Endothelial cell of umbilical vein (primary cell): ENCODE measurements at regions not wholly inside any gene's neighbourhood (a gene's known extent, or its start where the extent isn't known, plus 50 kb on each side); places are given as distances from the start of the nearest gene placed in this dataset.
"Not testable (repeated sequence)": the region's sequence is repeated elsewhere in the genome, so short reads cannot be mapped to it uniquely, and the experiment has no call there.

Experiments used
- BruUV-seq: library from RNA; stranded (reverse); fragments of 400-500 nt; replicated peaks from 2 replicates; lab custom pipeline; 2021; lab: Mats Ljungman, UMichigan
- CTCF ChIA-PET: fragments of 300-600, 350-600 bp; sonication (Branson Sonifier 250); formaldehyde crosslinking; loops from one replicate; lab custom pipeline; 2021; ENCODE audit warnings: antibody characterized with exemption, inconsistent platforms; lab: Charles Lee
- POLR2A ChIA-PET: fragments of 300-600, 350-600 bp; sonication (Branson Sonifier 250); formaldehyde crosslinking; loops from one replicate; lab custom pipeline; 2021; ENCODE audit warnings: antibody characterized with exemption, inconsistent platforms; lab: Charles Lee
- DNase-seq: peaks from one replicate; pipeline ENCODE4 v3.0.0-alpha.2; 2011; ENCODE audit warnings: low read depth, low spot score
- FAIRE-seq: peaks from 2 replicates; lab custom pipeline; 2011; peaks lifted over from hg19 to GRCh38; lab: Jason Lieb, UNC
- H2AFZ ChIP-seq: 2 replicates; pipeline ENCODE4 v1.6.0; 2012; ENCODE audit warnings: low read depth, low read length, control low read depth, inconsistent platforms
- H3K27ac ChIP-seq: 2 replicates; pipeline ENCODE4 v1.5.1; 2011; ENCODE audit warnings: low read depth, mild to moderate bottlenecking, control low read depth, low read length, moderate library complexity; ENCODE audit not compliant: insufficient read depth
- H3K27me3 ChIP-seq, 2 experiments: 2 replicates each; pipeline versions ENCODE4 v1.6.0 to v1.6.1; 2011; ENCODE audit warnings: low read length in 2 of 2, mixed read lengths in 1 of 2; ENCODE audit not compliant: control insufficient read depth in 2 of 2, insufficient read depth in 2 of 2
- H3K36me3 ChIP-seq, 2 experiments: 2 replicates in 1 of 2; 3 replicates in 1 of 2; pipeline ENCODE4 v1.5.1; 2011; ENCODE audit warnings: low read length in 2 of 2, mild to moderate bottlenecking in 1 of 2, moderate library complexity in 1 of 2; ENCODE audit not compliant: control insufficient read depth in 2 of 2, insufficient read depth in 2 of 2; ENCODE audit errors: extremely low read depth in 1 of 2
- H3K4me1 ChIP-seq: 3 replicates; pipeline ENCODE4 v1.5.1; 2011; ENCODE audit warnings: mild to moderate bottlenecking, low read length; ENCODE audit not compliant: control insufficient read depth, insufficient read depth; ENCODE audit errors: extremely low read depth
- H3K4me2 ChIP-seq: 2 replicates; pipeline ENCODE4 v1.6.1; 2011; ENCODE audit warnings: low read length, control low read depth, mixed read lengths; ENCODE audit not compliant: insufficient read depth
- H3K4me3 ChIP-seq, 3 experiments: fragments of 200-600 bp in 1 of 3; sonication (generic), shearing (Covaris generic) in 1 of 3; replicated peaks in 1 of 3; 2 replicates each; pipeline ENCODE4 v1.5.1; 2011 to 2016; ENCODE audit warnings: control low read depth in 3 of 3, low read length in 3 of 3, mild to moderate bottlenecking in 2 of 3, inconsistent platforms in 1 of 3, low read depth in 1 of 3, moderate library complexity in 1 of 3; ENCODE audit not compliant: insufficient read depth in 1 of 3
- H3K79me2 ChIP-seq: 2 replicates; pipeline ENCODE4 v1.6.0; 2012; ENCODE audit warnings: low read length, inconsistent platforms; ENCODE audit not compliant: control insufficient read depth, insufficient read depth
- H3K9ac ChIP-seq: replicated peaks from 2 replicates; pipeline ENCODE3; 2011; ENCODE audit warnings: low read length, control low read depth; ENCODE audit not compliant: insufficient read depth; ENCODE audit errors: extremely low read depth
- H3K9me1 ChIP-seq: replicated peaks from 3 replicates; pipeline ENCODE4 v1.6.0; 2011; ENCODE audit warnings: mild to moderate bottlenecking, low read length; ENCODE audit not compliant: control insufficient read depth, insufficient read depth; ENCODE audit errors: extremely low read depth
- H3K9me3 ChIP-seq: replicated peaks from 2 replicates; pipeline ENCODE4 v1.5.1; 2012; ENCODE audit warnings: low read length, inconsistent platforms; ENCODE audit not compliant: control insufficient read depth, insufficient read depth
- H4K20me1 ChIP-seq: replicated peaks from 2 replicates; pipeline ENCODE3; 2011; ENCODE audit warnings: mild to moderate bottlenecking, low read length; ENCODE audit not compliant: control insufficient read depth, insufficient read depth; ENCODE audit errors: extremely low read depth
- EZH2 ChIP-seq: IDR thresholded peaks from 2 replicates; pipeline ENCODE4 v1.6.1; 2012; ENCODE audit warnings: borderline replicate concordance, low read depth, mild to moderate bottlenecking, moderate library complexity, low read length, inconsistent platforms; ENCODE audit not compliant: severe bottlenecking
- FOS ChIP-seq: IDR thresholded peaks from 2 replicates; pipeline ENCODE4 v1.6.1; 2011; ENCODE audit warnings: mild to moderate bottlenecking, low read length, moderate library complexity, borderline replicate concordance; ENCODE audit not compliant: insufficient read depth
- GATA2 ChIP-seq: IDR thresholded peaks from 2 replicates; pipeline ENCODE4 v1.7.0; 2011; ENCODE audit warnings: low read depth, mild to moderate bottlenecking, moderate library complexity, mixed read lengths, low read length; ENCODE audit not compliant: insufficient read length, insufficient read depth
- JUN ChIP-seq: IDR thresholded peaks from 2 replicates; pipeline ENCODE4 v1.6.1; 2011; ENCODE audit warnings: borderline replicate concordance, low read depth; ENCODE audit not compliant: insufficient read length, insufficient read depth
- MYC ChIP-seq: IDR thresholded peaks from one replicate; pipeline ENCODE4 v1.6.1; 2011; ENCODE audit warnings: mild to moderate bottlenecking, low read depth, low read length
- POLR2A ChIP-seq: IDR thresholded peaks from 2 replicates; pipeline ENCODE4 v1.6.1; 2012; ENCODE audit warnings: low read depth, mild to moderate bottlenecking, control low read depth, low read length
- POLR2AphosphoS5 ChIP-seq: IDR thresholded peaks from 2 replicates; pipeline ENCODE4 v1.6.1; 2012; ENCODE audit warnings: low read depth, mild to moderate bottlenecking, control low read depth, low read length, moderate library complexity; ENCODE audit not compliant: insufficient read depth
- dilution Hi-C: fragments of 300-500 bp; cut with MboI; formaldehyde crosslinking; loops from one replicate; pipeline ENCODE4 v1.15.0; 2019; ENCODE audit warnings: low sequenced_read_pairs; ENCODE audit not compliant: extremely low pct_ligation_motif_present
- intact Hi-C: fragments of 100-400 bp; cut with micrococcal nuclease; formaldehyde crosslinking; loops from one replicate; pipeline ENCODE4 v1.10.0; 2022
- TF ChIP-seq, protein P1 (sequence below), 2 donors: IDR thresholded peaks; 1 replicate in 1 of 2; 2 replicates in 1 of 2; pipeline ENCODE4 v1.5.1; 2011; ENCODE audit warnings: low read length in 2 of 2, mild to moderate bottlenecking in 2 of 2, moderate library complexity in 2 of 2, control low read depth in 1 of 2, inconsistent platforms in 1 of 2, low read depth in 1 of 2; ENCODE audit not compliant: insufficient read depth in 1 of 2; ENCODE audit errors: extremely low read depth in 1 of 2
- TF ChIP-seq, protein P2 (sequence below): IDR thresholded peaks from 2 replicates; pipeline ENCODE4 v1.6.1; 2011; ENCODE audit not compliant: insufficient read depth, insufficient read length

DNA sequence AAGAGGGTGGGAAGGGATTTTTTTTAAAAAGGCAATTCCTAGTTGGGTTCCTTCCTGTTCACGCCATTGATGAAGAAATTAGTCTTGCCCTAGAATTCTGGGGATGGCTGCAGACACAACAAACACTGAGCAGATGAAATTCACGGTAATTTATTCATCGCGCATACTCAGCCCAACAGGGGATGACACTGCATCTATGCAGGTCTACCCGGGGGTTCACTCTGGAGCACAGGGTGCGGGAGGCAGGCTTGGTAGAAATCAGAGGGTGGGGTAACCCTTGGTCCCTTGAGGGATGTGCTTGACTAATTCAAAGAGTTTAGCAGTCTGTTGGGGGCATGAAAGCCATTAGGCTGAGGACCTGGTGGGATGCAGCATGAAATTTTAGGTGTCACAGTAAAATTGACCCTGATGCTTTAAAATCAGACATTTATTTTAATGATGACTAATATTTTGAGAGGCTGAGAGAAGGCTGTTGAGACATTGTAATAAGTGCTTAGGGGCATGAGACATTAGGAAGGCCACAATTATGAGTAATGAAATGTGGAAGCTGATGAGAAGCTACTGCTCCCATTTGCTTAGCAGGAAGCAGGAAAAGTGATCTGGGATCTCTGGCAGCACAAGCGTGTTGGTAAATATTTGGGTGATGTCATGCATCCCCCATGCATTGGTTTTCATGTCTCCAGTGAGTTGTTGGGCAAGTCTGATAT is 1800.3 kb upstream of the DEFB115 start:
- H3K79me2 ChIP-seq, H3K27ac ChIP-seq, H3K4me2 ChIP-seq, H4K20me1 ChIP-seq, H2AFZ ChIP-seq, H3K9me1 ChIP-seq, POLR2A ChIA-PET, H3K9me3 ChIP-seq, FAIRE-seq, H3K27me3 ChIP-seq, H3K4me3 ChIP-seq, H3K36me3 ChIP-seq, DNase-seq, CTCF ChIA-PET, H3K4me1 ChIP-seq, dilution Hi-C loops, BruUV-seq, intact Hi-C loops, H3K9ac ChIP-seq: not testable (repeated sequence)

DNA sequence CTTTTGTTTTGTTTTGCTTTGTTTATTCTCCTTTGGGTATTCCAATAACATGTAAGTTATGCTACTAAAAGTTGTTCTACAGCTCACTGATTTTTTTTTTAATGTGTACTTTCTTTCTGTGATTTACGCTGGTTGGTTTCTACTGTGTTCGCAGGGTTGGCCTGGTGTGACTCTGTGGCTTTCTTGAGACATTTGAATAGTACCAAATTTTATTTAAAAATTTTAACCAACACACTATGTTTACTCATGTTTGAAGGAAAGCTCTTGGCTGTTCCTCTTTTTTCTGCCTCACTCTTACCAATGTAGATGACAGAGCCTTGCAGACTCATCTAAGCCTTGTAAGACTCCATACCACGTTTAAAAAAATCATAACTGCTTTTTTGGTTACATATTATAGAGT is 1784.9 kb upstream of the DEFB115 start:
- CTCF ChIA-PET = interaction anchor here (1.3 to 1.5 kb wide), 2 partner anchors 18 to 27 kb away, joined by 3 to 4 read pairs; no protein-coding TSS in a partner anchor
- no peak overlapping the region for H3K27ac ChIP-seq
- H3K9me3 ChIP-seq = no peaks in the 10 kb centered on the region
- intact Hi-C loops = no loop called here
- TF ChIP-seq FOS (no peak), POLR2AphosphoS5 (no peak), JUN (no peak), GATA2 (no peak), EZH2 (no peak), POLR2A (no peak), MYC (no peak)
- TF ChIP-seq, protein P1, sequence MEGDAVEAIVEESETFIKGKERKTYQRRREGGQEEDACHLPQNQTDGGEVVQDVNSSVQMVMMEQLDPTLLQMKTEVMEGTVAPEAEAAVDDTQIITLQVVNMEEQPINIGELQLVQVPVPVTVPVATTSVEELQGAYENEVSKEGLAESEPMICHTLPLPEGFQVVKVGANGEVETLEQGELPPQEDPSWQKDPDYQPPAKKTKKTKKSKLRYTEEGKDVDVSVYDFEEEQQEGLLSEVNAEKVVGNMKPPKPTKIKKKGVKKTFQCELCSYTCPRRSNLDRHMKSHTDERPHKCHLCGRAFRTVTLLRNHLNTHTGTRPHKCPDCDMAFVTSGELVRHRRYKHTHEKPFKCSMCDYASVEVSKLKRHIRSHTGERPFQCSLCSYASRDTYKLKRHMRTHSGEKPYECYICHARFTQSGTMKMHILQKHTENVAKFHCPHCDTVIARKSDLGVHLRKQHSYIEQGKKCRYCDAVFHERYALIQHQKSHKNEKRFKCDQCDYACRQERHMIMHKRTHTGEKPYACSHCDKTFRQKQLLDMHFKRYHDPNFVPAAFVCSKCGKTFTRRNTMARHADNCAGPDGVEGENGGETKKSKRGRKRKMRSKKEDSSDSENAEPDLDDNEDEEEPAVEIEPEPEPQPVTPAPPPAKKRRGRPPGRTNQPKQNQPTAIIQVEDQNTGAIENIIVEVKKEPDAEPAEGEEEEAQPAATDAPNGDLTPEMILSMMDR (IDR thresholded peaks at IDR 0.05; ENCODE audit: extremely low read depth in 1 of 2, insufficient read depth in 1 of 2, low read depth in 1 of 2, low read length in 2 of 2) = no peak
- TF ChIP-seq, protein P2, sequence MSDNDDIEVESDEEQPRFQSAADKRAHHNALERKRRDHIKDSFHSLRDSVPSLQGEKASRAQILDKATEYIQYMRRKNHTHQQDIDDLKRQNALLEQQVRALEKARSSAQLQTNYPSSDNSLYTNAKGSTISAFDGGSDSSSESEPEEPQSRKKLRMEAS = no peak
- POLR2A ChIA-PET = no interaction called here
- no peaks in the 10 kb centered on the region for H3K36me3 ChIP-seq
- no peak overlapping the region for H3K9ac ChIP-seq
- H3K9me1 ChIP-seq = no peaks in the 10 kb centered on the region
- H3K4me3 ChIP-seq = no peak overlapping the region
- H3K27me3 ChIP-seq = no peaks in the 10 kb centered on the region
- no peaks in the 10 kb centered on the region for H3K4me1 ChIP-seq
- BruUV-seq = no TSS peak
- no peak overlapping the region for H3K4me2 ChIP-seq
- DNase-seq (no peak), FAIRE-seq (no peak)
- no peak overlapping the region for H2AFZ ChIP-seq
- dilution Hi-C loops = no loop called here
- no peaks in the 10 kb centered on the region for H4K20me1 ChIP-seq
- H3K79me2 ChIP-seq = no peaks in the 10 kb centered on the region

DNA sequence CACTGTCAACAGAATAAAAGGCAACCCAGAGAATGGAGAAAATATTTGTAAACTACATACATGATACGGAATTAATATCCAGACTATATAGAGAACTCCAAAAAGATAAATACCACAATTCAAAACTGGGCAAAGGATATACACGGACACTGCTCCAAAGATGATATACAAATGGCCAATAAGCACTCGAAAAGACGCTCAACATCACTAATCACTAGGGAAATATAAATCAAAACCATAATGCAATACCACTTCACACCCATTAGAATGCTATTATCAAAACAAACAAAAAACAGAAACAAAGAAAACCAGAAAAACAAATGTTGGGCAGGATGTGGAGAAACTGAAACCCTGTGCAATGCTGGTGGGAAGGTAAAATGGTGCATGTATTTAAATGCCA is 1764.6 kb upstream of the DEFB115 start:
- H2AFZ ChIP-seq, H3K79me2 ChIP-seq, BruUV-seq, H3K27ac ChIP-seq, dilution Hi-C loops, CTCF ChIA-PET, DNase-seq, H3K4me3 ChIP-seq, FAIRE-seq, H3K36me3 ChIP-seq, H3K27me3 ChIP-seq, H3K9ac ChIP-seq, H3K4me1 ChIP-seq, POLR2A ChIA-PET, H4K20me1 ChIP-seq, H3K9me3 ChIP-seq, H3K4me2 ChIP-seq, intact Hi-C loops, H3K9me1 ChIP-seq: not testable (repeated sequence)
